ENCODE measurements at regions not wholly inside any gene's neighbourhood (a gene's known extent, or its start where the extent isn't known, plus 50 kb on each side); places are given as distances from the start of the nearest gene placed in this dataset.
"Not testable (repeated sequence)": the region's sequence is repeated elsewhere in the genome, so short reads cannot be mapped to it uniquely, and the experiment has no call there.

GRCh38 chr12:42716491-42716891 is 126.9 kb upstream of the PRICKLE1 start (continued):
- TF ChIP-seq STAT1 (conservative IDR thresholded peaks at IDR 0.05) (no peak), MYC (IDR thresholded peaks at IDR 0.05; ENCODE audit: insufficient read depth, insufficient read length, insufficient replicate concordance, low read length, severe bottlenecking) (no peak), MEF2A (IDR thresholded peaks at IDR 0.05; ENCODE audit: insufficient read depth, low read depth, low read length) (no peak), BRCA1 (IDR thresholded peaks at IDR 0.05; ENCODE audit: low read depth, low read length) (no peak), MAX (IDR thresholded peaks at IDR 0.05; ENCODE audit: low read depth, low read length) (no peak), LARP7 (IDR thresholded peaks at IDR 0.05) (no peak), POU2F2 (IDR thresholded peaks at IDR 0.05; ENCODE audit: borderline replicate concordance, low read depth, low read length) (no peak), PRDM15 (CRISPR knock-in tag; IDR thresholded peaks at IDR 0.05) (no peak)
- TF ChIP-seq, protein P1, sequence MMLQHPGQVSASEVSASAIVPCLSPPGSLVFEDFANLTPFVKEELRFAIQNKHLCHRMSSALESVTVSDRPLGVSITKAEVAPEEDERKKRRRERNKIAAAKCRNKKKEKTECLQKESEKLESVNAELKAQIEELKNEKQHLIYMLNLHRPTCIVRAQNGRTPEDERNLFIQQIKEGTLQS (IDR thresholded peaks at IDR 0.05; ENCODE audit: borderline replicate concordance, extremely low read depth, low read depth, low read length), result no peak

- H3K9ac ChIP-seq (ENCODE audit: control insufficient read depth, insufficient read depth, low read length); DNase-seq (ENCODE audit: low read depth, low spot score); H3K79me2 ChIP-seq (ENCODE audit: control insufficient read depth, insufficient read depth, low read length); H3K4me1 ChIP-seq (ENCODE audit: control insufficient read depth, insufficient read depth, low read length); BruUV-seq (replicated peaks); H4K20me1 ChIP-seq (ENCODE audit: control insufficient read depth, insufficient read depth); intact Hi-C loops (cut with micrococcal nuclease; ENCODE audit: unreplicated experiment); H2AFZ ChIP-seq (ENCODE audit: control insufficient read depth, low read depth, low read length); SMC1A ChIA-PET (ENCODE audit: uncharacterized antibody, unreplicated experiment); H3K27me3 ChIP-seq (replicated peaks in 1 of 2; ENCODE audit: control insufficient read depth in 2 of 2, insufficient read depth in 2 of 2, low read length in 1 of 2); CTCF ChIA-PET; H3K4me2 ChIP-seq (ENCODE audit: control insufficient read depth, insufficient read depth); RAD21 ChIA-PET (ENCODE audit: unreplicated experiment); H3K4me3 ChIP-seq; ATAC-seq; H3K36me3 ChIP-seq (ENCODE audit: control insufficient read depth in 2 of 2, insufficient read depth in 2 of 2, low read length in 1 of 2); FAIRE-seq; H3K27ac ChIP-seq (ENCODE audit: control insufficient read depth, insufficient read depth); POLR2A ChIA-PET; H3K9me3 ChIP-seq (replicated peaks; ENCODE audit: control insufficient read depth, insufficient read depth, low read length): not testable (repeated sequence)
- 40% methylated on average over 3 of the region's 3 CpGs for WGBS (ENCODE audit: insufficient coverage, insufficient replicate concordance, low lambda C conversion rate, missing lambda C conversion rate)
- in situ Hi-C loops (cut with MboI), result loop anchor here (25.0 kb wide), 1 partner anchor 101 kb away; no protein-coding TSS in a partner anchor
Measured at GRCh38 chr12:42713566-42713965, 124.0 kb upstream of the PRICKLE1 start.

GRCh38 chr12:42708374-42708773 is 118.8 kb upstream of the PRICKLE1 start:
- H3K27ac ChIP-seq (ENCODE audit: control insufficient read depth, insufficient read depth); BruUV-seq (replicated peaks); H3K36me3 ChIP-seq (ENCODE audit: control insufficient read depth in 2 of 2, insufficient read depth in 2 of 2, low read length in 1 of 2); H3K4me3 ChIP-seq; ATAC-seq; SMC1A ChIA-PET (ENCODE audit: uncharacterized antibody, unreplicated experiment); H3K79me2 ChIP-seq (ENCODE audit: control insufficient read depth, insufficient read depth, low read length); CTCF ChIA-PET; H3K4me2 ChIP-seq (ENCODE audit: control insufficient read depth, insufficient read depth); H3K9ac ChIP-seq (ENCODE audit: control insufficient read depth, insufficient read depth, low read length); H3K9me3 ChIP-seq (replicated peaks; ENCODE audit: control insufficient read depth, insufficient read depth, low read length); H2AFZ ChIP-seq (ENCODE audit: control insufficient read depth, low read depth, low read length); H4K20me1 ChIP-seq (ENCODE audit: control insufficient read depth, insufficient read depth); DNase-seq (ENCODE audit: low read depth, low spot score); intact Hi-C loops (cut with micrococcal nuclease; ENCODE audit: unreplicated experiment); POLR2A ChIA-PET; FAIRE-seq; RAD21 ChIA-PET (ENCODE audit: unreplicated experiment); H3K4me1 ChIP-seq (ENCODE audit: control insufficient read depth, insufficient read depth, low read length); H3K27me3 ChIP-seq (replicated peaks in 1 of 2; ENCODE audit: control insufficient read depth in 2 of 2, insufficient read depth in 2 of 2, low read length in 1 of 2): not testable (repeated sequence)
- WGBS (ENCODE audit: insufficient coverage, insufficient replicate concordance, low lambda C conversion rate, missing lambda C conversion rate), result 20% methylated on average over 6 of the region's 6 CpGs
- in situ Hi-C loops (cut with MboI), result loop anchor here (25.0 kb wide), 1 partner anchor 96 kb away; no protein-coding TSS in a partner anchor

Measured in GM12878 (cell line).